OCI-LY7 (cell line): ENCODE measurements at regions not wholly inside any gene's neighbourhood (a gene's known extent, or its start where the extent isn't known, plus 50 kb on each side); places are given as distances from the start of the nearest gene placed in this dataset.

ENCODE experiments used
- BruUV-seq: library from RNA; stranded (reverse); fragments of 400-500 nt; replicated peaks from 2 replicates; lab custom pipeline; 2021; lab: Mats Ljungman, UMichigan
- CTCF ChIA-PET: fragments of 300-600 bp; sonication (Branson Sonifier 250); formaldehyde crosslinking; loops from one replicate; lab custom pipeline; 2022; ENCODE audit warnings: antibody characterized with exemption; ENCODE audit not compliant: unreplicated experiment; lab: Charles Lee
- POLR2A ChIA-PET: fragments of 300-600 bp; sonication (Branson Sonifier 250); formaldehyde crosslinking; loops from one replicate; lab custom pipeline; 2022; ENCODE audit warnings: antibody characterized with exemption; lab: Charles Lee
- DNase-seq: peaks from one replicate; pipeline ENCODE4 v3.0.0-alpha.2; 2015; ENCODE audit warnings: low spot score
- H2AFZ ChIP-seq: fragments of 200-600 bp; sonication (generic), shearing (Covaris generic); 2 replicates; pipeline ENCODE4 v1.6.1; 2014; ENCODE audit warnings: mild to moderate bottlenecking, antibody characterized with exemption, low read length, moderate library complexity
- H3K27ac ChIP-seq: fragments of 200-600 bp; sonication (generic); 2 replicates; pipeline ENCODE4 v1.5.1; 2014; ENCODE audit warnings: mixed run types, low read depth, mild to moderate bottlenecking, moderate library complexity, low read length, inconsistent platforms; ENCODE audit not compliant: poor library complexity, severe bottlenecking
- H3K36me3 ChIP-seq: fragments of 200-600 bp; sonication (generic); 2 replicates; pipeline ENCODE4 v1.6.1; 2014; ENCODE audit warnings: mild to moderate bottlenecking, antibody characterized with exemption, low read length, moderate library complexity, mixed read lengths; ENCODE audit not compliant: insufficient read depth
- H3K4me1 ChIP-seq: fragments of 200-600 bp; sonication (generic); 2 replicates; pipeline ENCODE4 v1.5.1; 2014; ENCODE audit warnings: mild to moderate bottlenecking, low read length; ENCODE audit not compliant: insufficient read depth, poor library complexity, severe bottlenecking
- H3K4me2 ChIP-seq: fragments of 200-600 bp; sonication (generic); 2 replicates; pipeline ENCODE4 v1.6.1; 2014; ENCODE audit warnings: mild to moderate bottlenecking, low read length
- H3K4me3 ChIP-seq: fragments of 200-600 bp; sonication (generic); 2 replicates; pipeline ENCODE4 v1.5.1; 2014; ENCODE audit warnings: mild to moderate bottlenecking, low read depth, low read length; ENCODE audit not compliant: poor library complexity, severe bottlenecking
- H3K79me2 ChIP-seq: fragments of 200-600 bp; sonication (generic); 2 replicates; pipeline ENCODE4 v1.6.1; 2016; ENCODE audit warnings: low read depth, mild to moderate bottlenecking, low read length, moderate library complexity, mixed read lengths; ENCODE audit not compliant: insufficient read depth
- H3K9me2 ChIP-seq: fragments of 200-600 bp; sonication (generic); 2 replicates; pipeline ENCODE4 v1.6.1; 2016; ENCODE audit warnings: mild to moderate bottlenecking, low read length, mixed read lengths; ENCODE audit not compliant: insufficient read depth
- H3K9me3 ChIP-seq: fragments of 200-600 bp; sonication (generic); 2 replicates; pipeline ENCODE4 v1.6.1; 2014; ENCODE audit warnings: mild to moderate bottlenecking, mixed run types, low read length, mixed read lengths
- H4K20me1 ChIP-seq: fragments of 200-600 bp; sonication (generic); 2 replicates; pipeline ENCODE4 v1.6.1; 2014; ENCODE audit warnings: mild to moderate bottlenecking, antibody characterized with exemption, low read length, moderate library complexity, mixed read lengths; ENCODE audit not compliant: insufficient read depth
- EZH2phosphoT487 ChIP-seq: fragments of 200-600 bp; sonication (generic); IDR thresholded peaks from 2 replicates; pipeline ENCODE4 v1.6.1; 2018; ENCODE audit warnings: low read depth, borderline replicate concordance, mild to moderate bottlenecking, mixed run types, antibody characterized with exemption, low read length, moderate library complexity, mixed read lengths
- intact Hi-C: fragments of 100-400 bp; cut with micrococcal nuclease; formaldehyde crosslinking; loops from one replicate; pipeline ENCODE4 v1.10.0; 2022; ENCODE audit not compliant: unreplicated experiment
- TF ChIP-seq, protein P1 (sequence below): fragments of 200-600 bp; sonication (generic); conservative IDR thresholded peaks from 2 replicates; pipeline ENCODE4 v1.5.1; 2014; ENCODE audit warnings: mild to moderate bottlenecking, antibody characterized with exemption, low read length, moderate library complexity, mixed read lengths

DNA sequence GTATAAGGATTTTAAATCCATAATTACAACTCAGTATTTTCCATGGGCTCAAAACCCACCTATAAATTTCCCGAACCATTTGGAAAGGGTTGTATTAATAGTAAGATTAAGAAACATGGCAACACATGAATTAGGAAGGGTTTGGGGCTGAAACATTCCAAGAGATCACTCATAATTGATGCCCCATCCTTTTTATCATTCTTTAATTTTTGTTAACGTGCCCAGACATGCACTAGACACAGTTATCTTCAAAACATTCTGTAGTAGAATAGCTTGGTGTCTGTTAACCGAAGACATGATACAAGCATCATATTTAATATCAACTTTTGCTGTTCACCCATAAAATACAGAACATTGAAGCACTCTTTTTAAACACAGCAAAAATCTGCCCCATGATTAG is 106.8 kb upstream of the FRMD6 start:
- Histone ChIP-seq H3K36me3 (no peaks in the 10 kb centered on the region), H4K20me1 (no peaks in the 10 kb centered on the region), H3K27ac (no peak overlapping the region), H2AFZ (no peak overlapping the region), H3K4me2 (no peak overlapping the region), H3K9me3 (no peaks in the 10 kb centered on the region), H3K79me2 (no peaks in the 10 kb centered on the region), H3K4me1 (no peaks in the 10 kb centered on the region), H3K9me2 (no peaks in the 10 kb centered on the region), H3K4me3 (no peak overlapping the region)
- no peak for DNase-seq
- intact Hi-C loops: no loop called here
- CTCF ChIA-PET: no interaction called here
- TF ChIP-seq, protein P1, sequence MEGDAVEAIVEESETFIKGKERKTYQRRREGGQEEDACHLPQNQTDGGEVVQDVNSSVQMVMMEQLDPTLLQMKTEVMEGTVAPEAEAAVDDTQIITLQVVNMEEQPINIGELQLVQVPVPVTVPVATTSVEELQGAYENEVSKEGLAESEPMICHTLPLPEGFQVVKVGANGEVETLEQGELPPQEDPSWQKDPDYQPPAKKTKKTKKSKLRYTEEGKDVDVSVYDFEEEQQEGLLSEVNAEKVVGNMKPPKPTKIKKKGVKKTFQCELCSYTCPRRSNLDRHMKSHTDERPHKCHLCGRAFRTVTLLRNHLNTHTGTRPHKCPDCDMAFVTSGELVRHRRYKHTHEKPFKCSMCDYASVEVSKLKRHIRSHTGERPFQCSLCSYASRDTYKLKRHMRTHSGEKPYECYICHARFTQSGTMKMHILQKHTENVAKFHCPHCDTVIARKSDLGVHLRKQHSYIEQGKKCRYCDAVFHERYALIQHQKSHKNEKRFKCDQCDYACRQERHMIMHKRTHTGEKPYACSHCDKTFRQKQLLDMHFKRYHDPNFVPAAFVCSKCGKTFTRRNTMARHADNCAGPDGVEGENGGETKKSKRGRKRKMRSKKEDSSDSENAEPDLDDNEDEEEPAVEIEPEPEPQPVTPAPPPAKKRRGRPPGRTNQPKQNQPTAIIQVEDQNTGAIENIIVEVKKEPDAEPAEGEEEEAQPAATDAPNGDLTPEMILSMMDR: no peak
- TF ChIP-seq EZH2phosphoT487: no peak
- POLR2A ChIA-PET: interaction anchor here (1.3 kb wide), 1 partner anchor 10 kb away, joined by 3 read pairs; no protein-coding TSS in a partner anchor
- BruUV-seq: no TSS peak

DNA sequence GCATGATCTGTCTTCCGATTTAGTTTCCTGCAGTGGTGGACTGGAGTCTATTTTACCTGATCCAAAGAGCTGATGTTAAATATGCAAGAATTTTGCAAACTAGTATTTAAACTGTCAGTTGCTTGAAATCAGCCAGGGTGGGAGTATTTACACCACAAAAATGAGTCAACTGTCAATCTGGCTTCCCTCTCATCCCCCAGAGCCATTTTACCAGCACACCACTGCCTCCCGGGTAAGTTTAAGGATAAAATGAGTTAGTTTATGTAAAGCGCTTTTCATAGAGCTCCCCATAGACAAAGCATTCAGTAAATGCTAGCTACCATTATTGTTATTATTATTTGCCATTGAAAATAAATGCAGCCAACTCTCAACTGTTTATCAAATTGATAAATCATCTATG is 106.3 kb upstream of the FRMD6 start:
- ChIA-PET CTCF (no interaction called here), POLR2A (interaction anchor here (1.3 kb wide), 1 partner anchor 10 kb away, joined by 3 read pairs; no protein-coding TSS in a partner anchor)
- H3K27ac ChIP-seq: no peak overlapping the region
- no peak overlapping the region for H2AFZ ChIP-seq
- DNase-seq: no peak
- no peak overlapping the region for H3K4me2 ChIP-seq
- TF ChIP-seq EZH2phosphoT487: no peak
- TF ChIP-seq, protein P1: no peak
- intact Hi-C loops: no loop called here
- no peaks in the 10 kb centered on the region for H3K9me3 ChIP-seq
- H3K36me3 ChIP-seq: no peaks in the 10 kb centered on the region
- no peaks in the 10 kb centered on the region for H4K20me1 ChIP-seq
- no TSS peak for BruUV-seq
- no peaks in the 10 kb centered on the region for H3K9me2 ChIP-seq
- H3K4me3 ChIP-seq: no peak overlapping the region
- no peaks in the 10 kb centered on the region for H3K4me1 ChIP-seq
- H3K79me2 ChIP-seq: no peaks in the 10 kb centered on the region

DNA sequence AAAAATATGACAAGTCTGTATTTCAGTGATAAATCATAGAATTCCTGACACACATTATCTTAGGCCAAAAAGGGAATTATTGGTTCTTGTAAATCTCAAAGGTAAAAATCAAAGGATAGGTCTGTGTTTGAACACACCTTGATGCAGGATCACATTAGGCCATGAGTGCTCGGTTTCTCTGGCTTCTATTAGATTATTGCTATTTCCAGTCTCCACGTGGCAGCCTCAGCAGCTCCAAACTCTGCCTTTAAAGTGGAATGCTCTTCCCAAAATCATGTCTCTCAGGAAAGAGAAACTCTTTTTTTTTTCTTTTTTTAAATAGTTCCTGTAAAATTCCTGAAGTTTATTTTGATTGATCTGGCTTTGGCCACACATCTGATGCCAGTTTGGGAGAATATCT is 105.6 kb upstream of the FRMD6 start:
- H4K20me1 ChIP-seq: no peaks in the 10 kb centered on the region
- no peak overlapping the region for H3K4me3 ChIP-seq
- no peaks in the 10 kb centered on the region for H3K79me2 ChIP-seq
- DNase-seq: no peak
- H2AFZ ChIP-seq: no peak overlapping the region
- POLR2A ChIA-PET: interaction anchor here (1.3 kb wide), 1 partner anchor 11 kb away, joined by 3 read pairs; no protein-coding TSS in a partner anchor
- no peaks in the 10 kb centered on the region for H3K9me3 ChIP-seq
- no peaks in the 10 kb centered on the region for H3K9me2 ChIP-seq
- no peaks in the 10 kb centered on the region for H3K36me3 ChIP-seq
- no peak overlapping the region for H3K4me2 ChIP-seq
- no peak for TF ChIP-seq EZH2phosphoT487
- TF ChIP-seq, protein P1: no peak
- CTCF ChIA-PET: no interaction called here
- no peak overlapping the region for H3K27ac ChIP-seq
- H3K4me1 ChIP-seq: no peaks in the 10 kb centered on the region
- no TSS peak for BruUV-seq
- intact Hi-C loops: no loop called here
